Upper lobe of left lung (tissue), 6 donors: ENCODE measurements at regions not wholly inside any gene's neighbourhood (a gene's known extent, or its start where the extent isn't known, plus 50 kb on each side); places are given as distances from the start of the nearest gene placed in this dataset.
A peak's percentile ranks its signal among the peaks of the same experiment; 100 is the strongest.

Source experiments
- ATAC-seq, 2 donors: fragments of 200-7000 bp; cut with Tn5 transposase; one replicate each; pipeline ENCODE4 v1.9.1; 2022; ENCODE audit warnings: mild to moderate bottlenecking in 2 of 2, moderate library complexity in 2 of 2; ENCODE audit not compliant: low FRiP score in 2 of 2
- DNase-seq, 2 donors: peaks; one replicate each; pipeline ENCODE4 v3.0.0-alpha.2; 2019 to 2020
- H3K27ac ChIP-seq, 4 donors: fragments of 200-600 bp; sonication (generic); one replicate each; pipeline ENCODE4 v1.5.1; 2016 to 2019
- H3K27me3 ChIP-seq, 4 donors: fragments of 200-600 bp; sonication (generic); one replicate each; pipeline ENCODE4 v1.5.1; 2017 to 2019
- H3K36me3 ChIP-seq, 4 donors: fragments of 200-600 bp; sonication (generic); one replicate each; pipeline ENCODE4 v1.5.1; 2016 to 2019
- H3K4me1 ChIP-seq, 4 donors: fragments of 200-600 bp; sonication (generic); one replicate each; pipeline ENCODE4 v1.5.1; 2018 to 2019
- H3K4me3 ChIP-seq, 4 donors: fragments of 200-600 bp; sonication (generic); one replicate each; pipeline ENCODE4 v1.5.1; 2017 to 2019; ENCODE audit warnings: mild to moderate bottlenecking in 2 of 4, moderate library complexity in 1 of 4
- H3K9me3 ChIP-seq, 4 donors: fragments of 200-600 bp; sonication (generic); one replicate each; pipeline ENCODE4 v1.5.1; 2018 to 2019
- CTCF ChIP-seq, 6 experiments: fragments of 450-650 bp in 4 of 6; fragments of 200-600 bp in 2 of 6; sonication (generic) in 2 of 6; IDR thresholded peaks; one replicate each; pipeline ENCODE4 v1.5.1; 2016 to 2019; ENCODE audit warnings: antibody characterized with exemption in 6 of 6
- EP300 ChIP-seq, 4 donors: sonication (generic); formaldehyde crosslinking; IDR thresholded peaks; one replicate each; pipeline ENCODE4 v1.5.1; 2017; ENCODE audit warnings: antibody characterized with exemption in 4 of 4, control low read depth in 2 of 4
- POLR2A ChIP-seq, 4 donors: fragments of 450-650 bp; IDR thresholded peaks; one replicate each; pipeline ENCODE4 v1.5.1; 2016 to 2017; ENCODE audit warnings: antibody characterized with exemption in 4 of 4, mild to moderate bottlenecking in 2 of 4
- POLR2AphosphoS5 ChIP-seq, 2 donors: sonication (generic); formaldehyde crosslinking; IDR thresholded peaks; one replicate each; pipeline ENCODE4 v1.5.1; 2017; ENCODE audit warnings: antibody characterized with exemption in 2 of 2
- WGBS, 2 donors: methylation state at CpG; one replicate each; pipeline ENCODE4 v1.1.5; 2017 to 2018; 5-methylcytosine and 5-hydroxymethylcytosine counted together
- donor health status: DM: no; HTN: no; CAD: no; lungs with moderate emphysema.
- donor health status: DM: no; HTN: yes; CAD: no; lungs with severe emphysema.

GRCh38 chr12:38124247-38125012, 192.1 kb upstream of the ALG10B start:
- no peak for ATAC-seq
- H3K9me3 ChIP-seq: no peaks in the 10 kb centered on the region
- TF ChIP-seq POLR2A (IDR thresholded peaks at IDR 0.05): no peak
- no peak for TF ChIP-seq POLR2AphosphoS5 (IDR thresholded peaks at IDR 0.05)
- TF ChIP-seq EP300 (IDR thresholded peaks at IDR 0.05): no peak
- no peak for TF ChIP-seq CTCF (IDR thresholded peaks at IDR 0.05)
- H3K4me1 ChIP-seq: no peaks in the 10 kb centered on the region
- no peaks in the 10 kb centered on the region for H3K27me3 ChIP-seq
- no peaks in the 10 kb centered on the region for H3K36me3 ChIP-seq
- peak overlapping the region in 2 of 4 donors; percentile 30 to 53 for H3K27ac ChIP-seq
- H3K4me3 ChIP-seq: no peak overlapping the region
- peak in 1 of 2 donors; percentile 33 for DNase-seq
- 32 to 44% methylated on average over 3 of the region's 3 CpGs for WGBS, 2 donors

GRCh38 chr12:38132139-38132538, 184.4 kb upstream of the ALG10B start:
- H3K27ac ChIP-seq: no peak overlapping the region
- 60 to 63% methylated on average over 2 of the region's 2 CpGs for WGBS, 2 donors
- H3K9me3 ChIP-seq: no peaks in the 10 kb centered on the region
- no peak for ATAC-seq
- H3K4me1 ChIP-seq: no peaks in the 10 kb centered on the region
- H3K36me3 ChIP-seq: no peaks in the 10 kb centered on the region
- TF ChIP-seq POLR2A (IDR thresholded peaks at IDR 0.05) (no peak), EP300 (IDR thresholded peaks at IDR 0.05) (no peak), POLR2AphosphoS5 (IDR thresholded peaks at IDR 0.05) (no peak), CTCF (IDR thresholded peaks at IDR 0.05) (no peak)
- H3K27me3 ChIP-seq: no peaks in the 10 kb centered on the region
- no peak overlapping the region for H3K4me3 ChIP-seq
- no peak for DNase-seq

- WGBS, 2 donors: 91 to 93% methylated on average over 9 to 12 of the region's 12 CpGs
- no peak for ATAC-seq
- Histone ChIP-seq H3K4me1 (peaks cover 0 to 11% (median 2%) of the 10 kb centered on the region in 4 donors), H3K4me3 (no peak overlapping the region), H3K27ac (no peak overlapping the region), H3K36me3 (no peaks in the 10 kb centered on the region), H3K9me3 (no peaks in the 10 kb centered on the region), H3K27me3 (peaks cover 0 to 5% (median 0%) of the 10 kb centered on the region in 4 donors)
- DNase-seq: no peak
- no peak for TF ChIP-seq CTCF (IDR thresholded peaks at IDR 0.05)
- no peak for TF ChIP-seq POLR2AphosphoS5 (IDR thresholded peaks at IDR 0.05)
- no peak for TF ChIP-seq EP300 (IDR thresholded peaks at IDR 0.05)
- no peak for TF ChIP-seq POLR2A (IDR thresholded peaks at IDR 0.05)
Observed at GRCh38 chr12:38137287-38137686, 179.3 kb upstream of the ALG10B start.

GRCh38 chr12:38137716-38138115, 178.9 kb upstream of the ALG10B start:
- no peak overlapping the region for H3K27ac ChIP-seq
- H3K27me3 ChIP-seq: peaks cover 0 to 5% (median 0%) of the 10 kb centered on the region in 4 donors
- ATAC-seq: peak in 1 of 2 donors; percentile 18
- peak overlapping the region in 3 of 4 donors; percentile 43 to 48 (median 45) for H3K4me3 ChIP-seq
- no peaks in the 10 kb centered on the region for H3K9me3 ChIP-seq
- no peak for TF ChIP-seq POLR2AphosphoS5 (IDR thresholded peaks at IDR 0.05)
- TF ChIP-seq CTCF (IDR thresholded peaks at IDR 0.05): no peak
- TF ChIP-seq EP300 (IDR thresholded peaks at IDR 0.05): no peak
- H3K4me1 ChIP-seq: peaks cover 0 to 11% (median 2%) of the 10 kb centered on the region in 4 donors
- peak in 1 of 2 donors; percentile 79 for DNase-seq
- WGBS, 2 donors: 71 to 73% methylated on average over 12 to 16 of the region's 16 CpGs
- H3K36me3 ChIP-seq: no peaks in the 10 kb centered on the region
